Hepatocyte (in vitro differentiated cells): ENCODE measurements at regions not wholly inside any gene's neighbourhood (a gene's known extent, or its start where the extent isn't known, plus 50 kb on each side); places are given as distances from the start of the nearest gene placed in this dataset.

ENCODE experiments used
- DNase-seq: peaks from one replicate; pipeline ENCODE4 v3.0.0-alpha.2; 2016; ENCODE audit warnings: low spot score
- H2AFZ ChIP-seq: fragments of 200-600 bp; sonication (generic); 2 replicates; pipeline ENCODE4 v1.6.0; 2016; ENCODE audit warnings: antibody characterized with exemption, mild to moderate bottlenecking
- H3K27ac ChIP-seq: fragments of 200-600 bp; sonication (generic); 2 replicates; pipeline ENCODE4 v1.5.1; 2016; ENCODE audit warnings: mild to moderate bottlenecking
- H3K27me3 ChIP-seq: fragments of 200-600 bp; sonication (generic); 2 replicates; pipeline ENCODE4 v1.6.1; 2016
- H3K36me3 ChIP-seq: fragments of 200-600 bp; sonication (generic); replicated peaks from 2 replicates; pipeline ENCODE4 v1.5.1; 2016; ENCODE audit warnings: low read depth; ENCODE audit not compliant: insufficient read depth
- H3K4me1 ChIP-seq: fragments of 200-600 bp; sonication (generic); 2 replicates; pipeline ENCODE4 v1.5.1; 2016; ENCODE audit warnings: mild to moderate bottlenecking, moderate library complexity; ENCODE audit not compliant: insufficient read depth
- H3K4me2 ChIP-seq: fragments of 200-600 bp; sonication (generic); 2 replicates; pipeline ENCODE4 v1.6.0; 2016
- H3K4me3 ChIP-seq: fragments of 200-600 bp; sonication (generic); 2 replicates; pipeline ENCODE4 v1.5.1; 2016; ENCODE audit warnings: mild to moderate bottlenecking
- H3K79me2 ChIP-seq: fragments of 200-600 bp; sonication (generic); 2 replicates; pipeline ENCODE4 v1.6.0; 2017; ENCODE audit warnings: mild to moderate bottlenecking
- H3K9me2 ChIP-seq: fragments of 200-600 bp; sonication (generic); replicated peaks from 2 replicates; pipeline ENCODE4 v1.6.0; 2017; ENCODE audit warnings: mild to moderate bottlenecking; ENCODE audit not compliant: insufficient read depth
- H3K9me3 ChIP-seq: fragments of 200-600 bp; sonication (generic); 2 replicates; pipeline ENCODE4 v1.5.1; 2016; ENCODE audit warnings: low read depth, mild to moderate bottlenecking
- H4K20me1 ChIP-seq: fragments of 200-600 bp; sonication (generic); 2 replicates; pipeline ENCODE4 v1.6.0; 2016; ENCODE audit warnings: mild to moderate bottlenecking; ENCODE audit not compliant: insufficient read depth, poor library complexity, severe bottlenecking
- EZH2 ChIP-seq: fragments of 200-600 bp; sonication (generic); IDR thresholded peaks from 2 replicates; pipeline ENCODE4 v1.6.1; 2016; ENCODE audit warnings: antibody characterized with exemption, mild to moderate bottlenecking, borderline replicate concordance
- EZH2phosphoT487 ChIP-seq: fragments of 200-600 bp; sonication (generic); IDR thresholded peaks from one replicate; pipeline ENCODE4 v1.6.1; 2018; ENCODE audit warnings: antibody characterized with exemption, mild to moderate bottlenecking, low read depth, moderate library complexity; ENCODE audit not compliant: unreplicated experiment, severe bottlenecking
- WGBS: methylation state at CpG from one replicate; pipeline ENCODE4 v1.1.6; 2016; ENCODE audit warnings: low lambda C conversion rate; ENCODE audit errors: missing lambda C conversion rate; 5-methylcytosine and 5-hydroxymethylcytosine counted together
- TF ChIP-seq, protein P1 (sequence below): fragments of 200-600 bp; sonication (generic); IDR thresholded peaks from 2 replicates; pipeline ENCODE4 v1.5.1; 2016; ENCODE audit warnings: antibody characterized with exemption, mild to moderate bottlenecking; ENCODE audit not compliant: poor library complexity

DNA sequence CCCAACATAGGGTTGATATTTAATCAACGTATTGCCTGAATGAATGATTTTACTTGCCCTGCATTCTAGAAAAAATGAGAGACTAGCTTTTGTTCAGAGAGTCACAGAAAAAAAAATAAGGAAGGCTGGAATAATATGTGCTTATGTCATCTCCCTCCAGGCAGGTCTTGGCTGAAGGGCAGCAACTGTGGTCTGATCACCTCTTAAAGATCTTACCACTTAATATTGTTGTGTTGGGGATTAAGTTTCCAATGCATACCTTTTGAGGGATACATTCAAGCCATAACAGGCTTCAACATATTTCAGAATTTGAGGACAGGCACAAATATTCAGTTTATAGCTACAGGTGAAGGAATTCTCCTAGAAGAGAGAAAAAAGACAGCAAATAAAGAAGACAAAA, 157.3 kb upstream of the S1PR3 start:
- H3K79me2 ChIP-seq, result no peaks in the 10 kb centered on the region
- no peak for DNase-seq
- no peaks in the 10 kb centered on the region for H3K4me1 ChIP-seq
- TF ChIP-seq EZH2phosphoT487, result no peak
- TF ChIP-seq, protein P1, sequence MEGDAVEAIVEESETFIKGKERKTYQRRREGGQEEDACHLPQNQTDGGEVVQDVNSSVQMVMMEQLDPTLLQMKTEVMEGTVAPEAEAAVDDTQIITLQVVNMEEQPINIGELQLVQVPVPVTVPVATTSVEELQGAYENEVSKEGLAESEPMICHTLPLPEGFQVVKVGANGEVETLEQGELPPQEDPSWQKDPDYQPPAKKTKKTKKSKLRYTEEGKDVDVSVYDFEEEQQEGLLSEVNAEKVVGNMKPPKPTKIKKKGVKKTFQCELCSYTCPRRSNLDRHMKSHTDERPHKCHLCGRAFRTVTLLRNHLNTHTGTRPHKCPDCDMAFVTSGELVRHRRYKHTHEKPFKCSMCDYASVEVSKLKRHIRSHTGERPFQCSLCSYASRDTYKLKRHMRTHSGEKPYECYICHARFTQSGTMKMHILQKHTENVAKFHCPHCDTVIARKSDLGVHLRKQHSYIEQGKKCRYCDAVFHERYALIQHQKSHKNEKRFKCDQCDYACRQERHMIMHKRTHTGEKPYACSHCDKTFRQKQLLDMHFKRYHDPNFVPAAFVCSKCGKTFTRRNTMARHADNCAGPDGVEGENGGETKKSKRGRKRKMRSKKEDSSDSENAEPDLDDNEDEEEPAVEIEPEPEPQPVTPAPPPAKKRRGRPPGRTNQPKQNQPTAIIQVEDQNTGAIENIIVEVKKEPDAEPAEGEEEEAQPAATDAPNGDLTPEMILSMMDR, result no peak
- TF ChIP-seq EZH2, result no peak
- no peaks in the 10 kb centered on the region for H3K9me2 ChIP-seq
- no peak overlapping the region for H3K4me3 ChIP-seq
- no peaks in the 10 kb centered on the region for H3K27me3 ChIP-seq
- H3K9me3 ChIP-seq, result no peaks in the 10 kb centered on the region
- H4K20me1 ChIP-seq, result no peaks in the 10 kb centered on the region
- H3K27ac ChIP-seq, result no peak overlapping the region
- no peak overlapping the region for H2AFZ ChIP-seq
- WGBS, result 84% methylated on average over 1 of the region's 1 CpG
- no peaks in the 10 kb centered on the region for H3K36me3 ChIP-seq
- H3K4me2 ChIP-seq, result no peak overlapping the region

- no peaks in the 10 kb centered on the region for H3K36me3 ChIP-seq
- no peak for DNase-seq
- 69% methylated on average over 1 of the region's 1 CpG for WGBS
- H3K4me1 ChIP-seq, result no peaks in the 10 kb centered on the region
- no peaks in the 10 kb centered on the region for H3K9me3 ChIP-seq
- H3K4me2 ChIP-seq, result no peak overlapping the region
- no peaks in the 10 kb centered on the region for H4K20me1 ChIP-seq
- no peaks in the 10 kb centered on the region for H3K79me2 ChIP-seq
- TF ChIP-seq EZH2 (no peak), EZH2phosphoT487 (no peak)
- TF ChIP-seq, protein P1, result no peak
- H3K9me2 ChIP-seq, result no peaks in the 10 kb centered on the region
- H3K27ac ChIP-seq, result peak overlapping the region; percentile 15
- no peak overlapping the region for H2AFZ ChIP-seq
- no peaks in the 10 kb centered on the region for H3K27me3 ChIP-seq
- no peak overlapping the region for H3K4me3 ChIP-seq
Observed at GRCh38 chr9:88835038-88835466, 156.2 kb upstream of the S1PR3 start.

GRCh38 chr9:88835772-88836171, 155.5 kb upstream of the S1PR3 start:
- no peak overlapping the region for H3K27ac ChIP-seq
- 71% methylated on average over 3 of the region's 3 CpGs for WGBS

More at GRCh38 chr9:88835772-88836171, 155.5 kb upstream of the S1PR3 start:
- H3K79me2 ChIP-seq, result no peaks in the 10 kb centered on the region
- H2AFZ ChIP-seq, result no peak overlapping the region
- TF ChIP-seq EZH2, result no peak
- TF ChIP-seq EZH2phosphoT487, result no peak
- TF ChIP-seq, protein P1, result no peak
- H3K9me3 ChIP-seq, result no peaks in the 10 kb centered on the region
- no peaks in the 10 kb centered on the region for H4K20me1 ChIP-seq
- no peaks in the 10 kb centered on the region for H3K36me3 ChIP-seq
- no peaks in the 10 kb centered on the region for H3K4me1 ChIP-seq
- no peak overlapping the region for H3K4me3 ChIP-seq
- H3K27me3 ChIP-seq, result no peaks in the 10 kb centered on the region
- no peaks in the 10 kb centered on the region for H3K9me2 ChIP-seq
- no peak for DNase-seq
- no peak overlapping the region for H3K4me2 ChIP-seq
